Gastroesophageal sphincter (tissue), 3 donors: ENCODE measurements at regions not wholly inside any gene's neighbourhood (a gene's known extent, or its start where the extent isn't known, plus 50 kb on each side); places are given as distances from the start of the nearest gene placed in this dataset.

ENCODE experiments used
- POLR2A ChIP-seq, 2 donors: fragments of 450-650 bp; IDR thresholded peaks; one replicate each; pipeline ENCODE4 v1.6.1; 2017; ENCODE audit warnings: antibody characterized with exemption in 2 of 2, mild to moderate bottlenecking in 2 of 2, moderate library complexity in 1 of 2
- POLR2AphosphoS5 ChIP-seq: sonication (generic); formaldehyde crosslinking; IDR thresholded peaks from one replicate; pipeline ENCODE4 v1.6.1; 2017; ENCODE audit warnings: antibody characterized with exemption
- TF ChIP-seq, protein P1 (sequence below), 4 experiments: fragments of 200-600 bp in 2 of 4; fragments of 450-650 bp in 2 of 4; sonication (generic) in 1 of 4; IDR thresholded peaks; one replicate each; pipeline ENCODE4 v1.5.1; 2017 to 2019; ENCODE audit warnings: antibody characterized with exemption in 4 of 4, mild to moderate bottlenecking in 2 of 4, moderate library complexity in 2 of 4

DNA sequence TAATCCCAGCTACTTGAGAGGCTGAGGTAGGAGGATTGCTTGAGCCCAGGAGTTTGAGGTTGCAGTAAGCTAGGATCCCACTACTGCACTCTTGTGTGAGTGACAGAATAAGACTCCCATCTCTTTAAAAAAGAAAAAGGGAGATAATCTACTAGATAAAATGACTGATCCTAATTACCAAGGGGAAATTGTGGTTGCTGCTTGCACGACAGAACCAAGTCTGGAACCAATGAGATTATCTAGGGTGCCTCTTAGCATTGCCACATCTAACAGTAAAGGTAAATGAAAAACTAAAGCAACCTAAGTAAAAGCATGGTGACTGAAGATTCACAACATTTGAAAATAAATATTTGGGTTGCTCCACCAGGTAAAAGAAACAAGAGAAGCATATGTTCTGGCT, 185.1 kb downstream of the PDHA2 start:
- TF ChIP-seq POLR2AphosphoS5 (no peak), POLR2A (IDR thresholded peaks at IDR 0.05) (no peak)
- TF ChIP-seq, protein P1, sequence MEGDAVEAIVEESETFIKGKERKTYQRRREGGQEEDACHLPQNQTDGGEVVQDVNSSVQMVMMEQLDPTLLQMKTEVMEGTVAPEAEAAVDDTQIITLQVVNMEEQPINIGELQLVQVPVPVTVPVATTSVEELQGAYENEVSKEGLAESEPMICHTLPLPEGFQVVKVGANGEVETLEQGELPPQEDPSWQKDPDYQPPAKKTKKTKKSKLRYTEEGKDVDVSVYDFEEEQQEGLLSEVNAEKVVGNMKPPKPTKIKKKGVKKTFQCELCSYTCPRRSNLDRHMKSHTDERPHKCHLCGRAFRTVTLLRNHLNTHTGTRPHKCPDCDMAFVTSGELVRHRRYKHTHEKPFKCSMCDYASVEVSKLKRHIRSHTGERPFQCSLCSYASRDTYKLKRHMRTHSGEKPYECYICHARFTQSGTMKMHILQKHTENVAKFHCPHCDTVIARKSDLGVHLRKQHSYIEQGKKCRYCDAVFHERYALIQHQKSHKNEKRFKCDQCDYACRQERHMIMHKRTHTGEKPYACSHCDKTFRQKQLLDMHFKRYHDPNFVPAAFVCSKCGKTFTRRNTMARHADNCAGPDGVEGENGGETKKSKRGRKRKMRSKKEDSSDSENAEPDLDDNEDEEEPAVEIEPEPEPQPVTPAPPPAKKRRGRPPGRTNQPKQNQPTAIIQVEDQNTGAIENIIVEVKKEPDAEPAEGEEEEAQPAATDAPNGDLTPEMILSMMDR (IDR thresholded peaks at IDR 0.05), result no peak
